ENCODE measurements at regions not wholly inside any gene's neighbourhood (a gene's known extent, or its start where the extent isn't known, plus 50 kb on each side); places are given as distances from the start of the nearest gene placed in this dataset.

- H3K4me2 ChIP-seq = no peak overlapping the region
- H3K4me1 ChIP-seq (ENCODE audit: low read depth, poor library complexity, severe bottlenecking) = no peaks in the 10 kb centered on the region
- H3K9ac ChIP-seq = no peak overlapping the region
- no peaks in the 10 kb centered on the region for H3K27me3 ChIP-seq (ENCODE audit: insufficient read depth, low read depth)
- no peak overlapping the region for H3K27ac ChIP-seq
- H3K36me3 ChIP-seq (ENCODE audit: insufficient read depth) = no peaks in the 10 kb centered on the region
- H4K20me1 ChIP-seq (ENCODE audit: insufficient read depth) = no peaks in the 10 kb centered on the region
- TF ChIP-seq CTCF (conservative IDR thresholded peaks at IDR 0.05; ENCODE audit: low read depth, low read length) = no peak
- no peaks in the 10 kb centered on the region for H3K79me2 ChIP-seq (ENCODE audit: insufficient read depth, low read depth)
- no peak overlapping the region for H2AFZ ChIP-seq (ENCODE audit: low read depth)
- H3K4me3 ChIP-seq (IDR thresholded peaks at IDR 0.05; ENCODE audit: insufficient read depth, low read depth, low read length) = no peak overlapping the region
Measured at GRCh38 chr5:135234666-135235401, 164.2 kb downstream of the MACROH2A1 start.

- no peaks in the 10 kb centered on the region for H3K27me3 ChIP-seq (ENCODE audit: insufficient read depth, low read depth)
- H2AFZ ChIP-seq (ENCODE audit: low read depth) = no peak overlapping the region
- no peak overlapping the region for H3K4me3 ChIP-seq (IDR thresholded peaks at IDR 0.05; ENCODE audit: insufficient read depth, low read depth, low read length)
- no peaks in the 10 kb centered on the region for H3K79me2 ChIP-seq (ENCODE audit: insufficient read depth, low read depth)
- no peak overlapping the region for H3K4me2 ChIP-seq
- no peak overlapping the region for H3K9ac ChIP-seq
- no peaks in the 10 kb centered on the region for H3K36me3 ChIP-seq (ENCODE audit: insufficient read depth)
- no peak overlapping the region for H3K27ac ChIP-seq
- H4K20me1 ChIP-seq (ENCODE audit: insufficient read depth) = no peaks in the 10 kb centered on the region
- no peaks in the 10 kb centered on the region for H3K4me1 ChIP-seq (ENCODE audit: low read depth, poor library complexity, severe bottlenecking)
- TF ChIP-seq CTCF (conservative IDR thresholded peaks at IDR 0.05; ENCODE audit: low read depth, low read length) = no peak
Measured at GRCh38 chr5:135234242-135234641, 164.8 kb downstream of the MACROH2A1 start.

GRCh38 chr5:135233477-135233876, 165.6 kb downstream of the MACROH2A1 start:
- no peaks in the 10 kb centered on the region for H4K20me1 ChIP-seq (ENCODE audit: insufficient read depth)
- H3K27me3 ChIP-seq (ENCODE audit: insufficient read depth, low read depth) = no peaks in the 10 kb centered on the region
- no peak overlapping the region for H3K9ac ChIP-seq
- no peak overlapping the region for H2AFZ ChIP-seq (ENCODE audit: low read depth)
- no peaks in the 10 kb centered on the region for H3K36me3 ChIP-seq (ENCODE audit: insufficient read depth)
- H3K79me2 ChIP-seq (ENCODE audit: insufficient read depth, low read depth) = no peaks in the 10 kb centered on the region
- H3K4me1 ChIP-seq (ENCODE audit: low read depth, poor library complexity, severe bottlenecking) = no peaks in the 10 kb centered on the region
- TF ChIP-seq CTCF (conservative IDR thresholded peaks at IDR 0.05; ENCODE audit: low read depth, low read length) = no peak
- no peak overlapping the region for H3K4me2 ChIP-seq
- H3K27ac ChIP-seq = no peak overlapping the region
- H3K4me3 ChIP-seq (IDR thresholded peaks at IDR 0.05; ENCODE audit: insufficient read depth, low read depth, low read length) = no peak overlapping the region

- H2AFZ ChIP-seq (ENCODE audit: low read depth) = no peak overlapping the region
- H3K4me2 ChIP-seq = no peak overlapping the region
- no peaks in the 10 kb centered on the region for H3K27me3 ChIP-seq (ENCODE audit: insufficient read depth, low read depth)
- H4K20me1 ChIP-seq (ENCODE audit: insufficient read depth) = no peaks in the 10 kb centered on the region
- no peak overlapping the region for H3K4me3 ChIP-seq (IDR thresholded peaks at IDR 0.05; ENCODE audit: insufficient read depth, low read depth, low read length)
- H3K9ac ChIP-seq = no peak overlapping the region
- no peaks in the 10 kb centered on the region for H3K79me2 ChIP-seq (ENCODE audit: insufficient read depth, low read depth)
- H3K4me1 ChIP-seq (ENCODE audit: low read depth, poor library complexity, severe bottlenecking) = no peaks in the 10 kb centered on the region
- H3K27ac ChIP-seq = no peak overlapping the region
- TF ChIP-seq CTCF (conservative IDR thresholded peaks at IDR 0.05; ENCODE audit: low read depth, low read length) = no peak
- H3K36me3 ChIP-seq (ENCODE audit: insufficient read depth) = no peaks in the 10 kb centered on the region
Measured at GRCh38 chr5:135232958-135233357, 166.1 kb downstream of the MACROH2A1 start.
